IMR-90 (cell line): ENCODE measurements at regions not wholly inside any gene's neighbourhood (a gene's known extent, or its start where the extent isn't known, plus 50 kb on each side); places are given as distances from the start of the nearest gene placed in this dataset.

Experiments used
- ATAC-seq: fragments of 200-7000 bp; cut with Tn5 transposase; 2 replicates; pipeline ENCODE4 v1.9.1; 2020; ENCODE audit warnings: low read depth, mild to moderate bottlenecking, moderate library complexity
- BruUV-seq: library from RNA; stranded (reverse); fragments of 400-500 nt; replicated peaks from 2 replicates; lab custom pipeline; 2021; lab: Mats Ljungman, UMichigan
- CTCF ChIA-PET: fragments of 300-600 bp; formaldehyde crosslinking; extraction: SDS; loops from one replicate; lab custom pipeline; 2021; ENCODE audit warnings: antibody characterized with exemption; lab: Yijun Ruan, JAX
- POLR2A ChIA-PET: fragments of 300-600 bp; sonication (Branson Sonifier 250); formaldehyde crosslinking; loops from one replicate; lab custom pipeline; 2022; ENCODE audit warnings: antibody characterized with exemption; ENCODE audit not compliant: unreplicated experiment; lab: Charles Lee
- DNase-seq: peaks from one replicate; pipeline ENCODE4 v3.0.0; 2013
- H2AFZ ChIP-seq: replicated peaks from 2 replicates; pipeline ENCODE3; 2013; ENCODE audit warnings: low read length, mild to moderate bottlenecking; ENCODE audit not compliant: poor library complexity
- H2AK5ac ChIP-seq: 2 replicates; pipeline ENCODE4 v1.6.1; 2013; ENCODE audit warnings: low read depth, low read length, inconsistent platforms
- H2AK9ac ChIP-seq: replicated peaks from 2 replicates; pipeline ENCODE3; 2013; ENCODE audit warnings: mild to moderate bottlenecking, low read depth, low read length, moderate library complexity; ENCODE audit not compliant: poor library complexity
- H2BK120ac ChIP-seq: 2 replicates; pipeline ENCODE4 v1.6.1; 2013; ENCODE audit warnings: low read depth, low read length, inconsistent platforms
- H2BK15ac ChIP-seq: 3 replicates; pipeline ENCODE4 v1.6.1; 2013; ENCODE audit warnings: low read depth, low read length, inconsistent platforms
- H2BK20ac ChIP-seq: 2 replicates; pipeline ENCODE4 v1.6.1; 2013; ENCODE audit warnings: low read depth, mild to moderate bottlenecking, inconsistent platforms, low read length, moderate library complexity
- H2BK5ac ChIP-seq: 2 replicates; pipeline ENCODE4 v1.6.1; 2013; ENCODE audit warnings: mild to moderate bottlenecking, low read depth, low read length, inconsistent platforms; ENCODE audit not compliant: poor library complexity, severe bottlenecking
- H3K14ac ChIP-seq: replicated peaks from 2 replicates; pipeline ENCODE4 v1.6.1; 2013; ENCODE audit warnings: low read depth, low read length, inconsistent platforms
- H3K18ac ChIP-seq: 2 replicates; pipeline ENCODE4 v1.6.1; 2013; ENCODE audit warnings: low read depth, low read length, control low read depth
- H3K23ac ChIP-seq: 2 replicates; pipeline ENCODE4 v1.6.1; 2013; ENCODE audit warnings: low read depth, low read length, inconsistent platforms
- H3K27ac ChIP-seq: 2 replicates; pipeline ENCODE4 v1.5.1; 2013; ENCODE audit warnings: mild to moderate bottlenecking, control low read depth, low read length; ENCODE audit not compliant: insufficient read depth
- H3K27me3 ChIP-seq: 2 replicates; pipeline ENCODE4 v1.6.1; 2013; ENCODE audit warnings: low read length; ENCODE audit not compliant: control insufficient read depth, insufficient read depth
- H3K36me3 ChIP-seq: 2 replicates; pipeline ENCODE4 v1.6.1; 2013; ENCODE audit warnings: low read length, mixed read lengths; ENCODE audit not compliant: control insufficient read depth, insufficient read depth
- H3K4ac ChIP-seq: 2 replicates; pipeline ENCODE4 v1.6.1; 2013; ENCODE audit warnings: low read depth, low read length, inconsistent platforms
- H3K4me1 ChIP-seq: 2 replicates; pipeline ENCODE4 v1.6.1; 2013; ENCODE audit warnings: low read length, mixed read lengths; ENCODE audit not compliant: control insufficient read depth, insufficient read depth
- H3K4me2 ChIP-seq: 2 replicates; pipeline ENCODE4 v1.6.1; 2013; ENCODE audit warnings: low read depth, mild to moderate bottlenecking, control low read depth, low read length, moderate library complexity
- H3K4me3 ChIP-seq: 2 replicates; pipeline ENCODE4 v1.5.1; 2013; ENCODE audit warnings: low read depth, mild to moderate bottlenecking, control low read depth, low read length, moderate library complexity; ENCODE audit not compliant: insufficient read depth
- H3K56ac ChIP-seq: 2 replicates; pipeline ENCODE4 v1.6.1; 2013; ENCODE audit warnings: low read length, inconsistent platforms; ENCODE audit not compliant: insufficient read depth; ENCODE audit errors: extremely low read depth
- H3K79me1 ChIP-seq, 2 experiments: 2 replicates each; pipeline ENCODE4 v1.6.1; 2013; ENCODE audit warnings: low read length in 2 of 2, inconsistent platforms in 1 of 2, low read depth in 1 of 2
- H3K9ac ChIP-seq: 2 replicates; pipeline ENCODE4 v1.6.1; 2013; ENCODE audit warnings: low read depth, low read length, control low read depth
- H3K9me1 ChIP-seq: 2 replicates; pipeline ENCODE4 v1.6.1; 2013; ENCODE audit warnings: low read length, inconsistent platforms; ENCODE audit not compliant: insufficient read depth
- H3K9me3 ChIP-seq: 2 replicates; pipeline ENCODE4 v1.6.1; 2013; ENCODE audit warnings: low read length; ENCODE audit not compliant: control insufficient read depth, insufficient read depth
- H4K20me1 ChIP-seq: 2 replicates; pipeline ENCODE4 v1.6.1; 2013; ENCODE audit warnings: low read length, inconsistent platforms; ENCODE audit not compliant: insufficient read depth
- H4K5ac ChIP-seq: 2 replicates; pipeline ENCODE4 v1.6.1; 2013; ENCODE audit warnings: mild to moderate bottlenecking, low read depth, low read length, control low read depth
- H4K8ac ChIP-seq, 2 experiments: 2 replicates each; pipeline ENCODE4 v1.6.1; 2013; ENCODE audit warnings: low read depth in 2 of 2, low read length in 2 of 2, control low read depth in 1 of 2, inconsistent platforms in 1 of 2
- H4K91ac ChIP-seq: 2 replicates; pipeline ENCODE4 v1.6.1; 2013; ENCODE audit warnings: low read depth, low read length, inconsistent platforms; ENCODE audit not compliant: insufficient read depth
- CEBPB ChIP-seq: IDR thresholded peaks from 2 replicates; pipeline ENCODE4 v1.6.1; 2012; ENCODE audit warnings: low read depth, low read length, improper control_type of control experiment
- ELK1 ChIP-seq: fragments of 150-350 bp; IDR thresholded peaks from 2 replicates; pipeline ENCODE4 v1.6.1; 2016; ENCODE audit warnings: low read depth, mild to moderate bottlenecking, low read length, moderate library complexity, borderline replicate concordance
- FOS ChIP-seq: fragments of 150-350 bp; IDR thresholded peaks from 2 replicates; pipeline ENCODE4 v1.6.1; 2016; ENCODE audit warnings: low read depth, low read length
- MAFK ChIP-seq: IDR thresholded peaks from 2 replicates; pipeline ENCODE4 v1.6.1; 2012; ENCODE audit warnings: low read depth, low read length, improper control_type of control experiment
- RAD21 ChIP-seq: IDR thresholded peaks from 2 replicates; pipeline ENCODE4 v1.6.1; 2012; ENCODE audit warnings: low read length, improper control_type of control experiment
- RCOR1 ChIP-seq: IDR thresholded peaks from 2 replicates; pipeline ENCODE4 v1.6.1; 2012; ENCODE audit warnings: mild to moderate bottlenecking, low read length, improper control_type of control experiment; ENCODE audit not compliant: insufficient replicate concordance
- RFX5 ChIP-seq: IDR thresholded peaks from 2 replicates; pipeline ENCODE4 v1.8.0; 2012; ENCODE audit warnings: low read depth, mild to moderate bottlenecking, low read length, moderate library complexity
- SMC3 ChIP-seq: fragments of 150-350 bp; IDR thresholded peaks from 2 replicates; pipeline ENCODE4 v1.6.1; 2016; ENCODE audit warnings: low read depth, mild to moderate bottlenecking, antibody characterized with exemption, low read length, moderate library complexity
- WGBS, 2 experiments: methylation state at CpG; one replicate each; pipeline versions ENCODE4 v1.1.5 to v1.1.7; 2013; ENCODE audit warnings: missing lambda C conversion rate in 2 of 2; ENCODE audit not compliant: insufficient read length in 1 of 2; ENCODE audit errors: extremely low coverage in 2 of 2; 5-methylcytosine and 5-hydroxymethylcytosine counted together
- dilution Hi-C: fragments of 300-500 bp; cut with HindIII; formaldehyde crosslinking; loops from one replicate; pipeline ENCODE4 v1.14.3; 2018; ENCODE audit warnings: low sequenced_read_pairs; ENCODE audit not compliant: unreplicated experiment
- in situ Hi-C: fragments of 300-500 bp; cut with MboI; formaldehyde crosslinking; loops from 3 replicates; pipeline ENCODE4 v1.14.3; 2019; ENCODE audit warnings: low sequenced_read_pairs, inconsistent platforms, mixed read lengths
- intact Hi-C: fragments of 100-400 bp; cut with micrococcal nuclease; formaldehyde crosslinking; loops from 2 replicates; pipeline ENCODE4 v1.10.0; 2022
- TF ChIP-seq, protein P1 (sequence below): conservative IDR thresholded peaks from 2 replicates; pipeline ENCODE4 v1.5.1; 2012; ENCODE audit warnings: mild to moderate bottlenecking, low read depth, low read length, improper control_type of control experiment
- TF ChIP-seq, protein P2 (sequence below): fragments of 150-350 bp; IDR thresholded peaks from 2 replicates; pipeline ENCODE4 v1.6.1; 2017; ENCODE audit warnings: mild to moderate bottlenecking, antibody characterized with exemption, low read length, low read depth

DNA sequence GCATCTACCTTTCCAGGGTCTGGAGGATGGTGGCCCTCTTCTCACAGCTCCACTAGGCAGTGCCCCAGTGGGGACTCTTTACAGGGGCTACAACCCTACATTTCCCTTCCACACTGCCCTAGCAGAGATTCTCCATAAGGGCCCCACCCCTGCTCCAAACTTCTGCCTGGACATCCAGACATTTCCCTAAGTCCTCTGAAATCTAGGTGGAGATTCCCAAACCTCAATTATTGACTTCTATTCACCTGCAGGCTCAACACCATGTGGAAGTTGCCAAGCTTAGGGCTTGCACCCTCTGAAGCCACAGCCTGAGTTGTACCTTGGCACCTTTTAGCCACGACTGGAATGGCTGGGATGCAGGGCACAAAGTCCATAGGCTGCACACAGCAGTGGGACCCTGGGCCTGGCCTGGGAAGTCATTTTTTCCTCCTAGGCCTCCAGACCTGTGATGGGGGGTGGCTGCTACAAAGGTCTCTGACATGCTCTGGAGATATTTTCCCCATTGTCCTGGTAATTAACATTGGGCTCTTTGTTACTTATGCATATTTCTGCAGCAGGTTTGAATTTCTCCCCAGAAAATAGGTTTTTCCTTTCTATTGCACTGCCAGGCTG lies 53.7 kb upstream of the ST3GAL5 start:
- WGBS, 2 experiments = no CpG with 5 or more reads among the region's 1 CpG
- Histone ChIP-seq H2AK9ac (no peak overlapping the region), H3K79me1 (no peaks in the 10 kb centered on the region), H3K27me3 (peaks cover 2% of the 10 kb centered on the region; the same call in 1 of the 2 replicates), H2BK15ac (no peak overlapping the region), H2BK20ac (no peak overlapping the region), H3K4me1 (no peaks in the 10 kb centered on the region), H3K9ac (no peak overlapping the region), H3K4me2 (no peak overlapping the region), H4K20me1 (no peaks in the 10 kb centered on the region), H3K36me3 (no peaks in the 10 kb centered on the region), H4K5ac (no peak overlapping the region), H3K18ac (no peak overlapping the region), H3K4me3 (no peak overlapping the region), H3K27ac (no peak overlapping the region), H3K23ac (no peak overlapping the region), H3K14ac (no peak overlapping the region), H2AK5ac (no peak overlapping the region), H3K9me3 (peaks cover 15% of the 10 kb centered on the region), H4K91ac (no peak overlapping the region), H2BK5ac (no peak overlapping the region), H3K56ac (no peak overlapping the region), H3K9me1 (peaks cover 1% of the 10 kb centered on the region; the same call in 1 of the 2 replicates), H3K4ac (no peak overlapping the region), H2AFZ (no peak overlapping the region), H4K8ac (no peak overlapping the region), H2BK120ac (no peak overlapping the region)
- intact Hi-C loops (no loop called here), dilution Hi-C loops (no loop called here), in situ Hi-C loops (no loop called here)
- DNase-seq = no peak
- ChIA-PET CTCF (no interaction called here), POLR2A (no interaction called here)
- no peak for TF ChIP-seq RAD21
- no peak for TF ChIP-seq CEBPB
- no peak for TF ChIP-seq MAFK
- TF ChIP-seq, protein P1, sequence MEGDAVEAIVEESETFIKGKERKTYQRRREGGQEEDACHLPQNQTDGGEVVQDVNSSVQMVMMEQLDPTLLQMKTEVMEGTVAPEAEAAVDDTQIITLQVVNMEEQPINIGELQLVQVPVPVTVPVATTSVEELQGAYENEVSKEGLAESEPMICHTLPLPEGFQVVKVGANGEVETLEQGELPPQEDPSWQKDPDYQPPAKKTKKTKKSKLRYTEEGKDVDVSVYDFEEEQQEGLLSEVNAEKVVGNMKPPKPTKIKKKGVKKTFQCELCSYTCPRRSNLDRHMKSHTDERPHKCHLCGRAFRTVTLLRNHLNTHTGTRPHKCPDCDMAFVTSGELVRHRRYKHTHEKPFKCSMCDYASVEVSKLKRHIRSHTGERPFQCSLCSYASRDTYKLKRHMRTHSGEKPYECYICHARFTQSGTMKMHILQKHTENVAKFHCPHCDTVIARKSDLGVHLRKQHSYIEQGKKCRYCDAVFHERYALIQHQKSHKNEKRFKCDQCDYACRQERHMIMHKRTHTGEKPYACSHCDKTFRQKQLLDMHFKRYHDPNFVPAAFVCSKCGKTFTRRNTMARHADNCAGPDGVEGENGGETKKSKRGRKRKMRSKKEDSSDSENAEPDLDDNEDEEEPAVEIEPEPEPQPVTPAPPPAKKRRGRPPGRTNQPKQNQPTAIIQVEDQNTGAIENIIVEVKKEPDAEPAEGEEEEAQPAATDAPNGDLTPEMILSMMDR = no peak
- no peak for TF ChIP-seq ELK1
- TF ChIP-seq SMC3 = no peak
- TF ChIP-seq FOS = no peak
- TF ChIP-seq RCOR1 = no peak
- TF ChIP-seq, protein P2, sequence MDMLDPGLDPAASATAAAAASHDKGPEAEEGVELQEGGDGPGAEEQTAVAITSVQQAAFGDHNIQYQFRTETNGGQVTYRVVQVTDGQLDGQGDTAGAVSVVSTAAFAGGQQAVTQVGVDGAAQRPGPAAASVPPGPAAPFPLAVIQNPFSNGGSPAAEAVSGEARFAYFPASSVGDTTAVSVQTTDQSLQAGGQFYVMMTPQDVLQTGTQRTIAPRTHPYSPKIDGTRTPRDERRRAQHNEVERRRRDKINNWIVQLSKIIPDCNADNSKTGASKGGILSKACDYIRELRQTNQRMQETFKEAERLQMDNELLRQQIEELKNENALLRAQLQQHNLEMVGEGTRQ = no peak
- no peak for TF ChIP-seq RFX5
- no TSS peak for BruUV-seq
- no peak for ATAC-seq
